ENCODE measurements at regions not wholly inside any gene's neighbourhood (a gene's known extent, or its start where the extent isn't known, plus 50 kb on each side); places are given as distances from the start of the nearest gene placed in this dataset.

DNA sequence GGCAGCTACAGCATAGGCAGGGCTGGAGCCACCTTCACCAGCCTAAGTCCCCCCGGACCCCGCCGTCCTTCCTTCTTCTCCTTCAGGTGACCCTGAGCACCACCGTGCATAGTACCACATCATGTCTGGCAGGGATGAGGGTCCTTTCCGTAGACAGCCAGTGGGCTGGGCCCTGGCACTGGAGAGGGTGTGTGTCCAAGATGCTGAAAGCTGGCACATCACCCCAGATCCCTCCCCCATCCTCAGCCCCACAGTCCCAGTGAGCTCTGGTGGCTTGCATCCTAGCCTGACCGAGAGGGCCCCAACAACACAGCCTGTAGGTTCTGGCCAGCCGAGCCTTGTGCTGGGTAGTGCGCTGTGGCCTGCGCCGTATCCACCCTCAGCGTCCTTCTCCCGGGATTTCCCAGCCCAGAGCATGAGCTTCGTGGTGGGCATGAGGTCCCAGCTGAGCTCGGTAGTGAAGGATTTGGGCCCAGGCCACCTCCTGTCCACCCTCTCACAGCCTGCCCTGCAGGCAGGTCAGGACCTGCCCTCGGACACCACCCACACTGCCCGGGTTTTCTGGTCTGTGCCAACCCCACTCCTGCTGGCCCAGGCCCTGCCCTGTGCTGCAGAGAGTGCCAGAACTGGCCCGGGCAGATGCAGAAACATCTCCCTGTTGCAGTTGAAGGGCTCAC is 1124.3 kb downstream of the BRD1 start:
- no peak for DNase-seq

DNA sequence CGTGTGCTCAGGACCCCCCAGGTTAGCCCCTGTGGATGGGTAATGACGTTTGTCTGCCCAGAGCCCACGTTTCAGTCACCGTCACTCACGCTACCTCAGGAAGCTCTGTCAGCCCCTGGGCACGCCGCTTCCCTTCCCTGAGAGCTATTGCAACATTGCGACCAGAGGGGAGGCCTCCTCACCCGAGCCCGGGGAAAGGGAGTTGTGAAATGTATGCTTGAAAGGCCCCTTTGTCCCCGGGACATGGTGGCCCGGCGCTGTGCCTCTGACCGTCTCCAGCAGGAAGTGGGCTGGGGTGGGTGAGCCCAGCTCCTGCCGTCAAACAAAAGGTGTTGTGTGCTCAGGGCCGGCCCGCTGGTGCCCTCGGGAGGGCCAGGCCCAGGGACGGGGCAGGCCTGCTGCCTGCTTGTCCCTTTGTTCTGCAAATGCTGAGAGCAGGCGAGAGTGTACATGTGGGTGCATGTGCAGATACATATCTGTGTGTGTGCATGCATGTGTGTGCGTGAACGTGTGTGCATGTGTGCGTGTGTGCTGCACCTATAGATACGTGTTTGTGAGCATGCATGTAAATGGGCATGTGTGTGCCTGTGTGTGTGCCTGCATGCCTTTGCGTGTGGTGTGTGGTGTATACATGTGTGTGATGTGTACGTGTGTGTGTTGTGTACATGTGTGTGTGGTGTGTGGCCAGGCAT is 1125.0 kb downstream of the BRD1 start:
- DNase-seq = no peak

DNA sequence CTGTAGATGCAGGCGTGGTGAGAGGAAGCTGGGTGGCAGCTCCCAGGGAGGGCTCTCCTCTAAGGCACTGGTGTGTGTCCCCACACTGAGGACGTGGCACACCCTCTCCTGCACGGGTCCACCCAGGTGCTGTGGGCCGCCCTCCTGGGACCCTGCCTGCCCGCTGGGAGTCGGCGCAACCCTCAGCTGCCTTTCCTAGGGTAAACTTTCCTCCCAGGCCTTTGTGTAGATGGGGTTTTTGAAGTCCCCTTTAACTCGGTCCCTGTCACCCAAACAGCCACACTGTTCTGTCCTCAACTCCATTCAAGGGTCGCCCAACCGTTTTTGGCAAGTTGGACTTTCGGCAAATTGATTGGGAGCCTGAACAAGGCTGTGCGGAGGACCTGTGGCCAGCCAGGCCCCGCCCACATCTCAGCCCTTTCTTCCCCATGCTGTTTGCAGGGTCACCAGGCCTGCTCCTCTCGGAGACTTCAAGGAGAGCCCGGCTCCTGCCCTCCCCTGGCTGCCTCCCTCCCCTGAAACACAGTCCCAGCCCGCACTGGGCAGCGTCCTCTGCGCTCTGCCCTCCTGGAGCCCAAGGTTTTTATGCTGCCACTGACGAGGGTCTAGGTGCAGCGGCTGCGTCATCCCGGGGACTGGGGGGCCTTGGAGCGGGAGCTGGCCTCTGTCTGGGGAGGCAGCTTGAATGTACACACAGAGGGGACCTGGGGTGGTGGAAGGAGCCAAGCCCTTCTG is 1126.2 kb downstream of the BRD1 start:
- DNase-seq = no peak

DNA sequence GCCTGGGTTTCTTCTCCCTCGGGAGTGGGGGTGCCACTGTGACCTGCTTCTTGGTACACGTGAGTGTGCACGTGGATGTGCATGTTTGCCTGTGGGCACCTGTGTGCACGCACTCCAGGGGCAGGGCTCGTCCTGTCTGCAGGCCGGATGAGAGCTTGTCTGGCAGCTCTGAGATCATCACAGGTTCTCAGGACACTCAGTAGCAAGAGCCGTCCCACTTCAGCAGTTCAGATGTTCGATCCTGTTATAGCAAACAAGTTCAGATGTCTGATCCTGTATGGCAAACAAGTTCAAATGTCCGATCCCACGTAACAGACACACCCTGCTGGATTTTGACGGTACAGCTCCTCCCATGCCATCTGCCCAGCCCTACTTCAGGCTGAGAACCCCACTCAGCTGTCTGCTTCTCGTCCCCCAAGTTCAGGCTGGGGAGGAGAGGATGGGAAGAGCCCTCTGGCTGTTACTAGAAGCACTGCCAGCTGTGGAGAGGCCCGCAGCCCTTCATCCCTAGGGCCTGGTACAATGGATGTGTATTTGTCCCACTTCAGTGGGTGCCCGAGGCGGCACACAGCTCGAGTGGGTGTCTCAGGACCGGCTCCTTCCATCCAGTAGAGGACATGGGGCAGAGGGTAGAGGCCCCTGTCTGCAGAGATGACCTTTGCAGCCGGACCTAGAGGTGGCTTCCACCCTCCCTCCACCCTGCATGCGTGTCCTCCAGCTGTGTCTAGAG is 1126.9 kb downstream of the BRD1 start:
- DNase-seq = no peak

DNA sequence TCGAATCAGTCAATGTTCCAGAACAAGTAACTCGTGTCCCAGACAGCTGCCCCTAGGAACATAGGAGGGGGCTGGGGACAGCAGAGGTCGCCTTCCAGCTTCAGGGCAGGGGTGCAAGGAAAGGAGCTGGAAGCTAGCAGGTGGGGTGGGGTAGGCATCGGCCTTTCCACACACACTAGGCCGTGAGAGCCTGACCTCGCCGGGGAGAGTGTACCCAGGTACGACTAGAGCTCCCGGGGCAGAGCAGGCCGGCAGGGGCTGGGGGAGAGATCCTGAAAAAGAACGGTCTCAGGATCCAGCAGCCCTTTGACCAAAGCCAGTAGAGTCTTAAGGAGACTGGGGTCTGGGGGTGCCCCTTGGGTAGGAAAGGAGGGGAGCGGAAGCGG is 1127.5 kb downstream of the BRD1 start:
- no peak for DNase-seq

DNA sequence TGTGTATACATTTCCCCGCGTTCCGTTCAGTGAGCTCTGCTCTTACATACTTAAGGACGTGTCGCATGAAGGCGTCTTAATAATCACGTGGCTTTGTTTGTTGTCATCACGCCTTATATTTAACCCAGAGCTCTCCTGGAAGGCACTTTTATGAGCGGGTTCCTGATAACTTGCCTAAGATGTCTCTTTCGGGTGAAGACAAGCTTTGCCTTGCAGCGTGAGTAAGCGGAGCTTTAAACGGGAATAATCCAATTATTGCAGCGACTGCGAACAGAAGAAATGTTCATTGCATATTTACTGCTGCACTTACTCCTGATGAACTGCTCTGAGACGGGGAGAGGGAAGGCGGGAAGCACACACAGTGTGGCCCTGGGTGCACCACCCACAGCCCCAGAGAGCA is 1128.2 kb downstream of the BRD1 start:
- DNase-seq = no peak

DNA sequence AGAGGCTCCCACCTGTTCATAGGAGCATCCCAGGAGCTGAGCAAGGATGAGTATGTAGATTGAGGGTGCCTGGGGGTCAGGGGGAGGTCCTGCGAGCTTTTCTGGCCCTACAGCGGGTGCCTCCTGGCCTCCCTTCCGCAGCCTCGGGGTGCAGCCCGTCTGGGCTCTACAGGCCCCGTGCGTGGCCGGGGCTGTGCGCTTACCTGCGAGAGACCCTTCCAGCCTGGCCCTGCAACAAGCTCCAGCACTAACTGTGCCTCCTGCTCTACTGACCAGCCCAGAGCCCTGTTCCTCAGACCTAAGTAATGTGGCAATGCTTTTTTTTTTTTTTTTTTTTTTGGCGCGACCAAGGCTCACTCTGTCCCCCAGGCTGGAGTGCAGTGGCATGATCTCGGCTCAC is 1129.1 kb downstream of the BRD1 start:
- DNase-seq = no peak

DNA sequence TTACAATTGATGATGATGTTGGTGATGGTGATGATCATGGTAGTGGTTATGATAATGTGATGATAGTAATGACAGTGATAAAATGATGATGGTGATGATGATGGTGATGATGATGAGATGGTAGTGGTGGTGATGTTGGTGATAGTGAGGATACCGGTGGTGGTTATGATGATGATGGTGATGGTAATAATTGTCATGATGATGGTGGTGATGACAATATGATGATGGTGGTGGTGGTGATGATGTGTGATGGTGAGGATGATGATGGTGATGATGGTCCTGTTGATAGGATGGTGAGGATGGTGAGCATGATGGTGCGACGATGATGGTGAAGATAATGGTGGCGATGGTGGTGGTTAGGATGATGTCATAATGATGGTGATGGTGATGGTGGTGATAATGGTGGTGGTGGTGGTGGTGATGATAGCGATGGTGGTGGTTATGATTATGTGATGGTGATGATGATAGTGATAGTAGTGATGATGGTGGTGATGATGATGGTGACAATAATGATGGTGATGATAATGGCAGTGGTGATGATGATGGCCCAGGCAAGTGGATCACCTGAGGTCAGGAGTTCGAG is 1129.9 kb downstream of the BRD1 start:
- DNase-seq = no peak

DNA sequence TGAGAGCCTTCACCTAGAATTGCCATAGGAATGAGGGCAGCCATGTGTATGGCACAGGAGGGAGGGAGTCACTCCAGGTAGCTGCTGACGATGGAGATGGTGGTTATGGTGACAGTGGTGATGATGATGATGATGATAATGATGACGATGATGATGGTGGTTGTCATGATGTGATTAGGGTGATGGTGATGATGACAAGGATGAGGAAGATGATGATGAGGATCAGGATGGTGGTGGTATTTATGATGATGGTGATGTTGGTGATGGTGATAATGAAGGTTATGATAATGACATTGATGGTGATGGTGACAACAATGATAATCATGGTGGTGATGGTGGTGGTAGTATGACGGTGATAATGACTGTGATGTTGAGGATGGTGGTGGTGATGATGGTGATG is 1130.5 kb downstream of the BRD1 start:
- DNase-seq = no peak

DNA sequence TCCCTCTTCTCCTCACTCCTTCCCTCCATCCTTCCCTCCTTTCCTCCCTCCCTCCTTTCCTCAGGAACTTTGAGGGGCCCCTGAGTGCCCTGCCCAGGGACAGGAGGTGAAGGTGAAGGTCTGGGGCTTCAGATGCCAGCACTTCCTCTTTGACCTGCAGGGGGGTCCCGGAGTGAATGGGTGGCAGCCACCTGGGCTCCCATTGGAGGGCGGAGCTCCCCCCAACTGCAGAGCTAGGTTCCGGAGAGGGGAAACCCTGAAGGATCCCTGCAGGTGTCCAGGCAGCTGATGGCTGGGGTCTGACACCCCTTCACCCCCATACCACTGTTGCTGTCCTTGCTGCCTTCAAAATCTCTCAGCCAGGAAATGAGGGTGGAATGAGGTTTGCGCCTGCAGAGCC is 1131.3 kb downstream of the BRD1 start:
- DNase-seq = no peak

DNA sequence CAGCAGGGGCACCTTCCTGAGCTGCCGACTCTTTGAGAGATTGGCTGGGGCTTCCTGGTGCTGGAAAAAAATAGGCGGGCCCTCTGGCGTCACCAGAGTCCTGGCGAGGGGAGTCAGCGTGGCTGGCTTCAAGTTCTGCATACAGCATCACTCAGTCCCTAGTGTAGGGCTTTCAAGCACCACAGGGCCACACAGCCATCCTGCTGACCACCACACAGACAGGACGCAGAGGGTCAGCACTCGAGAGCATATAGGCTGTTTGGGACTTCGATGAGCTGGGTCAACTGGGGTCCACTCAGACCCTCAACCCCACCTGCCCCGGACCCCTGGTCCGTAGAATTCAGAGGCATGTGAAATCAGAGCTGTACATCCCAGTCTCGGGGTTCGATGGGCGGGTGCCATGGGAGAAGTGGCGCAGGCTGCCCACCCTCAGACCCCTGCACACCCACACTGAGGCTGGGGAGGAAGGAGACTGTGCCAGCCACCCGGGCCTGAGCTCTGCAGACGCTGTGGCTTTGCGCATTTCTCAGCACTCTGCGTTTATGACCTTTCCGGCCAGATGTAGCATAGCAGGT is 1131.9 kb downstream of the BRD1 start:
- DNase-seq = no peak

DNA sequence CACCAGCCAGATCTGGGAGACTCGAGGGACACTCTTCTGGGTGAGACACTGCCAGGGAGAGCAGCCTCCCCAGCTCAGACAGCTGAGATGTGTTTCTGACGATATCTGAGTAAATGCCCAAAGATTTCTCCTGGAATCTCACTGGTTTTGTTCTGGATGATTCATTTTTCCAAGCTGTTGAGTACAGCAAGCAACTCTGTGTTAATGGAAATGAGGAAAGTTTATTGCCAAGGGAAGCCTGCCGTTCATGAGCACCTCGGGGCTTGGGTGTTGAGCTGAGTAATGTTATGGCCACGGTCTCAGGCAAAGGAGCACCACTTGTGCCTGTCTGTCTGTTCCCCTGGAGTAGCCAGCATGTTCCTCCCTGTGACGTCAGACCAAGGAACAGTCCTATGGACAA is 1132.4 kb downstream of the BRD1 start:
- no peak for DNase-seq

DNA sequence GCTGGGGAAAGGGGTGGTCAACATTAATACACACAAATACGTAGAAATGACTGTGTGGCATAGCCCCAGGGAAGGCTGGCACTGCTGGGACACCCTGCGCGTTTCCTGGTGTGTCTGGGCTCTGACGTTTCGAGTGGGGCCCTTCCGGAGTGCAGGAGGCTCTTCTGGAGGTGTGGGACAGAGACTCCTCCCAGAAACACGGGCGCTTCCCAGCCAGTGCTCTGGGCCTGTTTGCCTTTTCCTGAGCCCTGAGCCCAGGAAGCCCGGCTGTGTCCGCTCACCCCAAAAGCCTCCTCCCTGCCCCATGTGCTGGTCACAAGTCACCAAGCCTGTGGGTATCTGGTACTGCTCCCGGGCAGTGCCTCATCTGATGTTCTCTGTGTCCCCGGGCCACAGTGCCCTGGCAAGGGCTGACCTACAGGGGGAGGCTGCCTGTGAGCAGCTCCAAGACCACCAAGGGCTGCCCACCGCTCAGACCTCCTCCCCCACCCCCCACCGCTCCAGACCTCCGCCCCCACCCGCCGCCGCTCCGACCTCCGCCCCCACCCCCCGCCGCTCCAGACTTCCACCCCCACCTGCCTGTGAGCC is 1133.3 kb downstream of the BRD1 start:
- DNase-seq = no peak

DNA sequence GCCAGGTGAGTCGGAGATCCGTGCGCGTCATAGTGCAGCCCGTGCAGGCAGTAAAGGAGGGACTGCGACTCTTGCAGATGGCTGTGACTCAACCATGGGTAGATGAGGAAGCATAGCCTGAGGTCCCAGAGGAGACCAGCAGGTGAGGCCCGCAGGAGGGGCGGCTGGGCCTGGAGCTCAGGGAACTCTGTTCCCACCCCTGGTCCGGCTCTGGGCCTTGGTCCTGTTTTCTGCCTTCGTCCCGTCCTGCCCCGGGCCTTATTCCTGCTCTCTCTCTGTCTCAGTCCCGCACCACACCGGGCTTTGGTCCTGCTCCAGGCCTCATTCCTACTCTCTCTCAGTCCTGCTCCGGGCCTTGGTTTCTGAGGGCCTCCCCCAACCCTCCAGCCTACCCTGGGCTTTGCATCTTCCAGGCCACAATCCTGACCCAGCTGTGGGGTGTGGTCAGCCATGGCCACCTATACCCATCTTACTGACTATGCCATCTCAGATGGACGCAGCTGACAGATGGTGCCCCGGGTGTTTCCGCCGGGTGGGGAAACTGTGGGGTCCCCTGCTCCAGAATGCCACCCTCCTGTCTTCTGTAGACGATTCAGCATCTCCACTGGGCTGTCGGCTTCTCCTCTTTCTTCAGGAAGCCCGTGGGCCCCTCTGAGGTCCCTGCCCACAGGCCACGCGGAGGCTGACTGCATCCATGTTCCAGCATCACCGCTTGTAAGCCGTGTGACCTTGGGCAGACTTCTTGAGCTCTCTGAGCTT is 1134.1 kb downstream of the BRD1 start:
- no peak for DNase-seq

DNA sequence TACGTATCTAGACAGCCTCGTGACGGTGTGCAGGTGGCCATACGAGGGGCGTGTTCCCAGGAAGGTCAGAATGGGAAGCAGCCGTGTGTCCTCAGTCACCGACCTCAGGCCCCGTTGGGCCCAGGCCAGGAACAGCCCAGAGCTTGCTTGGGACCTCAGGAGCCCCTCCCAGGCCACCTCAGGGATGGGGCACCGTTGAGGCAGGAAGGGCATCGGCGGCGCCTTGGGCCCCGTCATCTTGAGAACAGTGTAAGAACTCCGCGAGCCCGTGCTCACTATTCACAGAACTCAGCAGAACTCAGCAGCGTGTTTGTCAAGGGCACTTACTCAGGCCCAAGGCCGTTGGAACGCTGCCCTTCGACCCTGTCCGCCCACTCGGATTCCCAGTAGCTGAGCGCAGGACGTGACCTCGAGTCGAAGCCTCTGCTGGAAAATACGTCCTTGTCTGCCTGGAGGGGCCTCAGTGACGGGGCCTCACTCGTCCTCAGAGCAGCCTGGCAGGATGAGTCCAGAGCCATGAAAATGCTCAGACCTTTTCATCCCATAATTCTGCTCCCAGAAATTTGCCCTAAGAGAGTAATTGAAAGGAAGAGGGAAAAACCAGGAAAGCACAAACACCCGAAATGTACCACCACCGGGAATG is 1134.8 kb downstream of the BRD1 start:
- DNase-seq = no peak

DNA sequence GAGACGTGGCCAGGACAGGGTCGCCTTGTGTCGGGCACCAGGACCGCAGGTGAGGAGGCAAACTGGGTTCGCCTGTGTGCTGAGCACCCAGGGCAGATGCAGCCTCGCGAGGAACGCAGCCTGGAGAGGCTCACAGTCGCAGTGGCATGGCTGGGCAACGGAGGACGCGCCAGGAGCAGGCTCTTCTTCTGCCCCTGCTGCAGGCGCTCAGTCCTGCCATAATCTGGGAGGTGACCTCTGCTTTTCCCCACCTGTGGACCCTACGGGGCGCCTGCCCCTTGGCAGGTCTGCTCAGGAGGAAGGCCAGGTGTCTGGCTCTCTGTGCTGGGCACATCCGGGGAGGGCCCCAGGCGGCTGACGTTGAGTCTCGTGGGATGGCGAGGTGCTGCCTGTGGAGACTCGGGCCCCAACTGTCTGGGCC is 1136.2 kb downstream of the BRD1 start:
- no peak for DNase-seq

DNA sequence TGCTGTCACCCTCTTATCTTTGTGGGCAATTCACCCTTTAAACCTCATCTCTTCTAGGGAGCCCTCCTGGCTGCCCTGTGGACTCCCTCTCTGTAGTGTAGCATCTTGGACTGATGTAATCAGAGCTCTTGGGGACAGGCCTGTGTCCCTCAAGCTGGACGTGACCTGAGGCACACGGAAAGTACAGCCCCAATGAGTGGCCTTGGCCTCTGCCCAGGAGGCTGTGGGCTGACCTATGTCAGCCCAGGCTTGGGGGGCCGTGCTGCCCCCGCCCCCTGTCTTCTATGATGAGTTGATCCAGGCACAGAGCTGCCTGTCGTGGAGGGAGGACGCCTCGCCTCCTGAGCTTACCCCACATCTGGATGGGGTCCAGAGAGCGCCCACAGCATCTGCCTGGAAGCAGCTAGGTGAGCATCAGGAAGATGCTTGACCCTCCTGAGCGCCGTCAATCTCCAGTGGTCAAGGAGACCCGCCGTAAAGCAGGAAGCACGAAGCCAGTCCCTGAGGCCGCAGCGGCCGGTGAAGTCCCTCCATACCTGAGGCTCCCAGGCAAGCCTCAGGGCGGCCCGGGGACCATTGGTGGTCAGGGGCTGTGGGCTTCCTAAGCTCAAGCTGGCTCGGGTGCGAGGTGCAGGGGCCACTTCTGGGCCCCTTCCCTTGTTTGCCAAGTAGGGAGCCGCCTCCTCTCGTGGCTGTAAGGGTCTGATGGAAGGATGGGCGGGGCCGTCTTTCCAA is 1136.9 kb downstream of the BRD1 start:
- DNase-seq = no peak

DNA sequence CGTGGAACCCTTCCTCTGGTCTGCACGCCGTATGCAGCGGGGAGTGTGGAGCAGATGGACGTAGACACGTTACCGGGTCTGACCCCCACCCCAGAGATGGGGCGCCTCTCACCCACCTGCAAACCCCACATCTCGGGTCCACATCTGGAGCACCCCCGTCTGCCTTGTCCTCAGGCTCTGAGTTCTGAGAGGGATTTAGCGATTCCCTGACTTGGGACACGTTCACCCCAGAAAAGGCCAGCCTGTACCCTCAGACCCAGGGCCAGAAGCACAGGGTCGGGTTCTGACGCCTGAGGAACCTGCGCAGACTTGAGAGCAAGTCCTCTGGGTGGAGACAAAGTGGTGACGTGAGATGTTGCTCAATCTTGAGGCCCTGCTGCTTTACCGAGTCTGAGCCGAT is 1138.5 kb downstream of the BRD1 start:
- no peak for DNase-seq

DNA sequence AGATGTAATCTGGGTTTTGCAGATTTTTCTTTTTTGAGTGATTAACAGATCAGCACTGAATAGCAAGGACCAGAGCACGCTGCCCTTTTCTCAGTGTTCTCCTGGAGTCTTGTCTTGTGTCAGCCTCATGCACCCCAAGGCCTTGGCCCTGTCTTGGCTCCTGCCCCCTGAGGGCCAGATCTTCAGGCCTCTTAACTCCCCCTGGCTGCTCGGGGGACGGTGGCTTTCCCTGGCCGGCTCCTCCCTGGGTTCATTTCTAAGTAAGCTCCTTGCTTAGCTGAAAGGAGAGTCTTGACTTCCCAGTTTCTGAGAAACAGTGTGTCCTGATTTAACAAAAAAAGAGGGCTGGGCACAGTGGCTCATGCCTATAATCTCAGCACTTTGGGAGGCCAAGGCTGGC is 1139.3 kb downstream of the BRD1 start:
- no peak for DNase-seq

DNA sequence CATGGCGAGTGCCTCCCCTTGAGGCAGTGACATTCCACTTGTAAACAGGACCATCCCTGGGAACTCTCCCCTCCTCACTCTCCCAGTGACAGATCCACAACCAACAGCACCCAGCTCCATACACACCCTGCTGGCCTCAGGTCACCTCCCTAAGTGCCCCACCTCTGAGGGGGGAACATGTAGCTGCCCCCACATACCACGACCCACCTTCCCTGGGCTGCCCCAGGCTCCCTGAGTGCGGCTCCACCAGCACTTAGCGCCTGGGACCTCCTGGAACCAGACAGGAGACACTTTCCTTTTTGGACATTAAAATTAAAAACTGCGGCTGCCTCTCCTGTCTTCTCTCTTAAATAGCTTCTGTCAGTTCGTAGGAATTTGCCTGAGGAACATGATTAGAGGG is 1140.1 kb downstream of the BRD1 start:
- DNase-seq = no peak

Data from inflammatory macrophage treated with lipopolysaccharide for 4 hours (primary cell).